Kasumi-1 (cell line): ENCODE measurements at regions not wholly inside any gene's neighbourhood (a gene's known extent, or its start where the extent isn't known, plus 50 kb on each side); places are given as distances from the start of the nearest gene placed in this dataset.
"Not testable (repeated sequence)": the region's sequence is repeated elsewhere in the genome, so short reads cannot be mapped to it uniquely, and the experiment has no call there.

Experiments
- DNase-seq, 2 experiments: peaks; one replicate each; lab custom pipeline; 2025; lab: John Stamatoyannopoulos, UW

- DNase-seq: not testable (repeated sequence)
Measured at GRCh38 chr21:9764294-9764693, 757.1 kb upstream of the TPTE start.

DNA sequence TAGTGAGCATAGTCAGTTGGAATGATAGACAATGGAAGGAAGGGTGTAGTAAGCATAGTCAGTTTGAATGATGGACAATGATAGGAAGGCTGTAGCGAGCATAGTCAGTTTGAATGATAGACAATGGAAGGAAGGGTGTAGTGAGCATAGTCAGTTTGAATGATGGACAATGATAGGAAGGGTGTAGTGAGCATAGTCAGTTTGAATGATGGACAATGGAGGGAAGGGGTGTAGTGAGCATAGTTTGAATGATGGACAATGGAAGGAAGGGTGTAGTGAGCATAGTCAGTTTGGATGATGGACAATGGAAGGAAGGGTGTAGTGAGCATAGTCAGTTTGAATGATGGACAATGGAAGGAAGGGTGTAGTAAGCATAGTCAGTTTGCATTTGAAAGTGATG is 755.8 kb upstream of the TPTE start:
- not testable (repeated sequence) for DNase-seq

DNA sequence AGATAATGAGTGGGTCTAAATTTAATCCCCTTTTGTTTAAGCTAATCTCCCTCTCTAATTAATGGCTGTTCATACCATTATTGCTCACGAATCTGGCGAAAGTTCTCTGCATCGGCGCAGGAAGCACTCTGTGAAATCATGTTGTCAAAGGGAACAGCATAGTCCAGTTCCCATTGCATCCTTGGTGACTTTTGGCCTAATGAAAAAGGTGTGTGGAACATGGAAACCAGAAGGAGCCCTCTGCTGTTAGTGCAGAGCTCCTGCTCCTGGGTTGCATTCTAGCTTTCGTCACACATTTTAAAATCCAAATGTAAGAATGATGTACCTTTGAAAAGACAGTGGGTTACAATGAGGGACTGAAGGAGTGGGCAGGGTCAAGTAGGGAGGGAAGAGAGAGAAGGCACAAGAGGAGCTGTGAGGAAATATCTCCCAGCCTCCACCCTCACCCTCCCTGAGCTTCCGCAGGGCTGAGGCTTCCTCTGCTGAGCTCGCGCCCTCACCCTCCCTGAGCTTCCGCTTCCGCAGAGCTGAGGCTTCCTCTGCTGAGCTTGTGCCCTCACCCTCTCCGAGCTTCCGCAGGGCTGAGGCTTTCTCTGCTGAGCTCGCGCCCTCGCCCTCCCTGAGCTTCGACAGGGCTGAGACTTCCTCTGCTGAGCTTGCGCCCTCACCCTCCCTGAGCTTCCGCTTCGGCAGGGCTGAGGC is 754.3 kb upstream of the TPTE start:
- DNase-seq: not testable (repeated sequence)

DNA sequence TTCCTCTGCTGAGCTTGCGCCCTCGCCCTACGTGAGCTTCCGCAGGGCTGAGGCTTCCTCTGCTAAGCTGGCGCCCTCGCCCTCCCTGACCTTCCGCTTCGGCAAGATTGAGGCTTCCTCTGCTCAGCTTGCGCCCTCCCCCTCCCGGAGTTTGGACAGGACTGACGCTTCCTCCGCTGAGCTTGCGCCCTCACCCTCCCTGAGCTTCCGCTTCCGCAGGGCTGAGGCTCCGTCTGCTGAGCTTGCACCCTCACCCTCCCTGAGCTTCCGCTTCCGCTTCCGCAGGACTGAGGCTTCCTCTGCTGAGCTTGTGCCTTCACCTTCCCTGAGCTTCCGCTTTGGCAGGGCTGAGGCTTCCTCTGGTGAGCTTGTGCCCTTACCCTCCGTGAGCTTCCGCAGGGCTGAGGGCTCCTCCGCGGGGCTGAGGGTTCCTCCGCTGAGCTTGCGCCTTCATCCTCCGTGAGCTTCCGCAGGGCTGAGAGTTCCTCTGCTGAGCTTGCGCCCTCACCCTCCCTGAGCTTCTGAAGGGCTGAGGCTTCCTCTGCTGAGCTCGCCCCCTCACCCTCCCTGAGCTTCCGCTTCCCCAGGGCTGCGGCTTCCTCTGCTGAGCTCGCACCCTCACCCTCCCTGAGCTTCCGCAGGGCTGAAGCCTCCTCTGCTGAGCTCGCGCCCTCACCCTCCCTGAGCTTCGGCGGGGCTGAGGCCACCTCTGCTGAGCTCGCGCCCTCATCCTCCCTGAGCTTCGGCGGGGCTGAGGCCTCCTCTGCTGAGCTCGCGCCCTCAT is 753.6 kb upstream of the TPTE start:
- DNase-seq: no peak

GRCh38 chr21:9768376-9769130 is 752.8 kb upstream of the TPTE start:
- not testable (repeated sequence) for DNase-seq

DNA sequence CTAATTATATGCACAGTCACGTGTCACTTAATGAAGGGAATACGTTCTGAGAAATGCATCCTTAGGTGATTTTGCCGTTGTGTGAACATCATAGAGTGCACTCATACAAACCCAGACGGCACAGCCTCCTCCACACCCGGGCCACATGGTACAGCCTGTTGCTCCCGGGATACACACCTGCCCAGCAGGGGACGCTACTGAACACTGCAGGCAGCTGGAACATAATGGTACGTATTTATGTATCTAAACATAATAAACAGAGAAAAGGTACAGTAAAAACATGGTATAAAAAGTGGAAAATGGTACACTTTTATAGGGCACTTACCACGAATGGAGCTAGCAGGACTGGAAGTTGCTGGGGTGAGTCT is 752.3 kb upstream of the TPTE start:
- not testable (repeated sequence) for DNase-seq

GRCh38 chr21:9769718-9770690 is 751.4 kb upstream of the TPTE start:
- not testable (repeated sequence) for DNase-seq

DNA sequence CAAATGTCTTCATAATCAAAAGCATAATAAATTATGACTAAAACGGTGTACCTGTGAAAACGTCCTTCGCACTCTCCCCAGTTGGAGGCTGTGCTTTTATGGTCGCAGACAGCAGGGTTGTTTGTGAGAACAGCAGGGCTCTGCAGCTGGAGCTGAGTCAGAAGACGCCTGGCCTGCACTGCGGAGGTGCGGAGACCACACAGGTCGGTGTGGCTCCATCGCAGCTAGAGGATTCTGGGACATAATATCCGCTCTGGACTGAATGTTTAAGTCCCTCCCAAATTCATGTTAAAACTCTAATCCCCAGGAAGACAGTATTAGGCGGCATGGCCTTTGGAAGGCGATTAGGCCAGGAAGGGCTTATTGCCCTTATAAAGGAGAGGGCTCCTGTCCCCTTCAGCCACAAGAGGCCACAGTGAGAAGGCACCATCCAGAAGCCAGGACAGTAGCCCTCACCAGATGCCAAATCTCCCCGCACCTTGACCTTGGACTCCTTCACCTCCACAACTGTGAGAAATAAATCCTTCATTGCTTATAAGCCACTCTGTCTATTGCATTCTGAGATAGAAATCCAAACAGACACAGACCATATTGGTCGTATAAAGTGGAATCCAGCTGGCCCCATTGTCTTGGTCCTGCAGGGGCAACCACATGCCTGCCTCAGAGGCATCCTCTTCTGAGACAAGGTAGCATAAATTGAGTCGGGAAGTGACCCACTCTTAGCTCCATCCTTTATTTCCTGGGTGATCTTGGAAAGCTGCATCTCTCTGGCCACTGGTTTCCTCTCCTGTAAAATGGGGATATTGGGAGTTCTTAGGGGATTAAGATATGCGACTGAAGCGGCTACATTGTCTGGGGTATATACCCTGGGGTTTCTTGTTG is 749.7 kb upstream of the TPTE start:
- DNase-seq: not testable (repeated sequence)

DNA sequence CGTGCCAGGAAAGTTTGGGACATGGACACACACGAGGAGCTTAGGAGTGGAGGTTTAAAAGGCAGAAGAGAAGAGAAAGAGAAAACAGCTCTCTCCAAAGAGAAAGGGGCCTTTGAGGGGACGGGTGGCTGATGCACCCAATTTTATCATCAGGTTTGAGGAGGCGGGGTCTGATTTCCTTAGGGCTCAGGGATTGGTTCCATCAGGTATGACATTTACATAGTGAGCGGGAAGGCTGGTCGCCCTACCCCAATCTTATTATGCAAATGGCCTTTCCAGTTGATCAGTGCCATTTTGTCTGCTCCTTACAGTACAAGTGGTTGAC is 749.1 kb upstream of the TPTE start:
- no peak for DNase-seq

DNA sequence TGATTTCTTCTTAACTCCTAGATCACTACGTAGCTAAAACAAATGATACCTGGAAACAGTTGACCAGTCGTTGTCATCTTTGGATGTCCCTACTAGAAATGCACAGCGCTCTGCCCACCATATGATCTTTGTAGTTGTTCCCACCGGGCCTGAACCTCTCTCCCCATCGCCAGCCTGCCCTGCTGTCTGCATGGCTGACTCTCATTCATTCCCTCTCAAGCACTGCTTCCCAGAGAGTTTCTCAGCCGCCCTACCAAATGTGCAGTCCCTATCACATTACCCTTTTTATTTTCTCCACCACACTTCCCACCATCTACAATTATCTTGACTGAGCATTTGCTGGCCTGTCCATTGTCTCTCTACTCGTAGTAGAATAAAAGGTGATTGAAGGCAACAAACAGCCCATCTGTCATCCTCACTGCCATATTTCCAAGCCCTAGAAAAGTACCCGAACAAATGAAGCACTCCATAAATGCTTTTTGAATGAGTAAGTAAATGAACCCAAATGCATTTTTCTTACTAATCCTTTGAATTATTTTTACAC is 748.4 kb upstream of the TPTE start:
- DNase-seq: not testable (repeated sequence)

DNA sequence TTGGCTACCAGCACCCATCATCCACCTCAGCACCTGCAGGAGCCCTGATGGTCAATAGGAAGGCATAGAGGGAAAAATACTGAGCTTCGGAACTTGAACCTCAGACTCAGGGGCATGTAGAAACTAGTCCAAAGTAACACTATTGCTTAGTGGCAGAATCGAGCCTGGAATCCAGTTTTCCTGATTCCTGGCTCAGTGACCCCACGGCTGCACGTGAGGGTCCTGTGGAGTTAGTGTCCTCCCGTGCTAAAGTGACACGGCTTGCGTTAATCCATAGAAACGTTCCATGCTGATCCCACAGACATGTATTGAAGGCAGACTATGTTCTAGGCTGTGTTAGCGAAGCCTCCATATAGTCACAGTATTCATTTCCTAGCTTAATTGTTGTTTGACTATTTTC is 747.0 kb upstream of the TPTE start:
- DNase-seq: no peak

DNA sequence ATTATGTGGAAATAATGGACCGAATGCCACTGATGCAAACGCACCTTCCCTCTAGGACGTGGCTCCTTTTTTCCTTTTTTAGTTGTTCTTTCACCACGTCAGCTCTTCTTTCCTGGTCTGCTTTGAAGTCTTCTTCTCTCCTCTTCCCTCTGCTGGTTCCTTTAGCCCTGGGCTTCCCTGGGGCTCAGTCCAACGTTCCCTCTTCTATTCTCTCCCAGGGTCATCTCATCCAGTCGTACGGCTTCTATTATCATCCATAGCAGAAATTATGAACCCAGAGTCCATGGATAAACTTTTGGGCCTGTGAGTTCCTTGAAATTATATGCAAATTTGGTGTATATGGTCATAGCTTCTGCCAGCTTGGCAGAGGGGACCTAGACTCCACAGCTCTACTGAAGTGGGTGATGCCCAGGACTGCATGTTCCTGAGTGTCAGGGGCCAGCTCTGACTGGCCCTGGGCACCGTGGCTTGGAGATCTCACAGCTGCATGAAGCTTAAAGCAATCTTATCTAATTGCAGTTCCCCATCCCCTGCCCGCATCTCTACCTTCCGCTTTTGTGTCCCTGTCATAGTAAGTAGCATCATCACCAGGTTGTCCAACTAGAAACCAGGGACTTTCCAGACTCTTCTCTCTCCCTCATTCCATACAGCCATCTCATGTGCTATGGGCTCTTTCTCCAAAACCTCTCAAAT is 746.3 kb upstream of the TPTE start:
- DNase-seq: not testable (repeated sequence)

- not testable (repeated sequence) for DNase-seq
Measured at GRCh38 chr21:9775877-9776276, 745.5 kb upstream of the TPTE start.

DNA sequence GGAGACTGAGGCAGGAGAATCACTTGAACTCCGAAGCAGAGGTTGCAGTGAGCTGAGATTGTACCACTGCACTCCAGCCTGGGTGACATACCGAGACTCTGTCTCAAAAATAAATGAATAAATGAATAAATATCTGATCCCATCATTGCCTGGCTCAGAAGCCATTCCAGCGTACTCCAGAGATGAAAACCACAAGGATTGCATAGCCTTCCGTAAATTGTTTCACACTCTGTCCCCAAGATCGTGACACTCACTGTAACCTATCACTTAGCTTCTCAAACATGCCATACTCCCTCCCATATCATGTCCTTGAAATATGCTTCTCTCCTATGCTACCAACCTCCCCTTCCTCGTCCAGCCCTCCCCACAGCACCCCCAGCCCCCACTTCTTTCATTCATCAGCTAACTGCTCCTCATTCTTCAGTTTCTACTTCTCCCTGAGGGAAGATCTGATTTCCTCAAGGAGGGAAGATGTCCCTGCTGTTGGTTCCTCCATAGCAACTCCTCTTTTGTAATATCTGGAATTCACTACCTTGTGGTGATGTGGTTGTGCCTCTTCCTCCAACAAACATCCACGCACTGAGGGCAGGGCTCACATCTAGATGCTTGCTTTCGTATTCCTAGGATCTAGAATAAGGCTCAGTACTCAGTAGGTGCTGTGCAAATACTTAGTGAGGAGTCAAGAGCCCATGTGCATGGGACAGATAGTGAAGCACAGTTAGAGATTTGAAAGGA is 744.9 kb upstream of the TPTE start:
- not testable (repeated sequence) for DNase-seq

GRCh38 chr21:9778541-9778940 is 742.8 kb upstream of the TPTE start:
- DNase-seq: not testable (repeated sequence)

- no peak for DNase-seq
Measured at GRCh38 chr21:9780441-9780937, 740.9 kb upstream of the TPTE start.

- not testable (repeated sequence) for DNase-seq
Measured at GRCh38 chr21:9783587-9783986, 737.8 kb upstream of the TPTE start.

DNA sequence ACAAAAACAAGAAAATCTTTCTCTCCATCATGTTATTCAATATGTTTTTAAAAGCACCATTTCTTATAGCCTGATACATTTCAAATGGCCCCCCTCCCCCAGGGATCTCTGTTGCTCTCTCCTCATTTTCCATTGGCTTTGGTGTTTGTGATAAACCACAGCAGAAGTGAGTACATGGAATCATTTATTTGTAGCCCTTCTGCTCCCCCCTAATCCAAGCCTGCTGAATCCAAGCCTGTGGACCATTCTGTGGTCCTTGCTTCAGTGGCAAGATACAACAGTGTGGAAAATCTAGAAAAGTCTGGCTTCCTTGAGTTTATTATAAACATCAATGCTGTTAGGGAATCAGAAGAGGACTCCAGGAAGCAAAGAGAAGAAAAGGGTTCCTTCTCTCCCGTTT is 737.2 kb upstream of the TPTE start:
- not testable (repeated sequence) for DNase-seq

GRCh38 chr21:9786092-9786491 is 735.3 kb upstream of the TPTE start:
- DNase-seq: not testable (repeated sequence)
